Fibroblast of skin of right quadriceps (primary cell): ENCODE measurements at regions not wholly inside any gene's neighbourhood (a gene's known extent, or its start where the extent isn't known, plus 50 kb on each side); places are given as distances from the start of the nearest gene placed in this dataset.
A peak's percentile ranks its signal among the peaks of the same experiment; 100 is the strongest.
"Not testable (repeated sequence)": the region's sequence is repeated elsewhere in the genome, so short reads cannot be mapped to it uniquely, and the experiment has no call there.

Experiments used
- DNase-seq: peaks from one replicate; pipeline ENCODE4 v3.0.0-alpha.2; 2013

- DNase-seq, result no peak
Measured at GRCh38 chr5:15168358-15168757, 296.8 kb upstream of the ANKH start.

GRCh38 chr5:15160091-15160490 lies 288.5 kb upstream of the ANKH start:
- no peak for DNase-seq

DNA sequence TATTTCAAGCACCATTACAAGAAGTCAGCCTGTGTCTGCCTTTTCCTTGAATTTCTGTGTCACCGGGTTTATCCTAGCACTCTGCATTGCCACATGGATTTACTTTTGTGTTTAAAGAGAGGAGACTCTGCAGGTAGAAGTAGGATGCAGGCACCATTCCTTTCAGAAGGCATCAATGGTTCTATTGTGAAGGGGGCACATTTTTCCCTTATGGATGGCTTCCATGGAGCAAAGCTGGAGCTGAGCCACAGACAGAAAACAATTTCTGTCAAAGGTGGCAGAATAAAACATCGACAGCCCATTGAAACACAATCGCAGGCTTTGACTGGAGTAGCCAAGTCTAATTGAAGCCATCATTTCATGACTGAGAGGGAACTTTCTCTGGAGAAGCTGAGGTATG lies 288.0 kb upstream of the ANKH start:
- no peak for DNase-seq

- no peak for DNase-seq
Measured at GRCh38 chr5:15142458-15142857, 270.9 kb upstream of the ANKH start.

DNA sequence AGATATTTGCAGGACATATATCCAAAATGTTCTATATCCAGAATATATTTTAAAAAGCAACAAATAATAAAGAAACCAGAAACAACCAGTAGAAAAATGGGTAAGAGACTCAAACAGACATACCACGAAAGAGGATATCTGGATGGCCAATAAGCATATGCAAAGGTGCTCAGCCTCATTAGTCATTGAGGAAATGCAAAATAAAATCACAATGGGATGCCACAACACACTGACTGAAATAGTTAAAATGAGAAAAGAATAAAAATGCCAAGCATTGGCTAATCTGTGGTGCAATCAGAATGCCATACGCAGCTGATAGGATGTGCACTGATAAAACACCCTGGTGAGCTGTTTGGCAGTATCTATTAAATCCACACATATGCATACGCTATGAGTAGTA lies 265.8 kb upstream of the ANKH start:
- DNase-seq, result no peak

GRCh38 chr5:15135661-15136060 lies 264.1 kb upstream of the ANKH start:
- DNase-seq, result no peak

- no peak for DNase-seq
Measured at GRCh38 chr5:15133456-15133965, 261.9 kb upstream of the ANKH start.

- no peak for DNase-seq
Measured at GRCh38 chr5:15132816-15133405, 261.3 kb upstream of the ANKH start.

DNA sequence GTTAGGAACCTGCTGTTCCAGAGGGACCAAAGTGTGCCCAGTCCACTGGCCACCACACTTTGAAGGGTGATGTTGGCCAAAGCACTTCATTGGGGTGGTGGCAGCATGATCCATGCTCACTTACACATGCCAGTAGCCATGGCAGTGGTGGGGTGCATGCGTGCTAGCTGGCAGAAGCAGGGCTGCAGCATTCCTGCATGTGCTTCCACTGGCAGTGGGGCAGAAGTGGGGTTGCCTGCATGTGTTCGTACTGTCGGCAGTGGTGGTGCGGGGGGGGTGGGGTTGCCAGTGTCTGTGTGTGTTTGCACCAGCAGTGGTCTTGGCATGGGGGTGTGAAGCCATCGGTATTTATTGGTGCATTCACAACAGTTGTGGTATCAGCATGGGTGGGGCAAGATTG lies 260.3 kb upstream of the ANKH start:
- DNase-seq, result no peak

DNA sequence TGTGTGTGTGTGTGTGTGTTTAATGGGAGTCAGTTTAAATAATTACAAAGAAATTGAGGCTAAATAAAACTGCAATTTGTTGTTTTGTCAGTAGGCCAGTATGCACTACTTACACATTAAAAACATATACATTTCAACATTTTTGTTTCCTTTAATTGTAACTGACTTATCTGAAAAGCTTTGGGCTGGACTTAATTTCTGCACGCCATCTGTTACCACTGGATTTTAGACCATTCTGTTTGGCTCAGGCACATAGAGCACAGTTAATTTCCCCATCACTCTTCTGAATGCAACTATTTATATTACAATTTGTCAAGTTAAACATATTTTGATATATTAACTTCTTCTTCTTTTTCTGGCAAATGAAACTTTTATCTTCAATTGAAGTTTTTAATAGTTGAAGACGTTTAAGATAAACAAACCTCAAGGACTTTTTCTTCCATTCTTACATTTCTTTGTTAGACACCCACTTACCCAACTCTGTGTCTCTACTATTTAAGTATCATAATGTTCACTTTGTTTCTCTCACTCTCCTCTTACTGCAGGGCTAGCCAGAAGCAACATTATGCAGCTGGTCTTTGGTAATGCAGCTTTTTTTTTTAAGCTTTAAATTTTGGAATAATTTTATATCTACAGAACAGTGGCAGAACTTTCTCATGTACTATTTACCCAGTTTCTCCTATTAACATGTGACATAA lies 253.4 kb upstream of the ANKH start:
- no peak for DNase-seq

GRCh38 chr5:15124461-15124860 lies 252.9 kb upstream of the ANKH start:
- DNase-seq, result no peak

DNA sequence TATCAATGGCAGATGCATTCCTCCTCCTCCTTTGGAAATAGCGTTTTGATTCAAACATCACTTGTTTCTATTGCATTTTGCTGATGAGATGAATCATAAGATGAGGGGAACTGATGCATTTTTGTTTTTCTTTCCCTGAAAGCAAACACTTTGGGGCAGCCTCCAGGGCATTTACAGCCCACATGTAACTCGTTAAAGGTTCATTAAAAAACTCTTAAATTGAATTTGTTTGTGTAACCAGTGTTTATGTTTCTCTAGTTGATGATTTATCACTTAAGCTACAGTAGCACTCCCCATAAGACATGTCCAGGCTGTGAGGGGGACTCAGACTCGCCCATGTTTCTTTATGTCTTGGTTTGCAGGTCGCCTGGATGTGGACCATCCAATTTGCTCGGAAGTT lies 246.1 kb upstream of the ANKH start:
- DNase-seq, result no peak

- DNase-seq, result no peak
Measured at GRCh38 chr5:15116996-15117395, 245.4 kb upstream of the ANKH start.

DNA sequence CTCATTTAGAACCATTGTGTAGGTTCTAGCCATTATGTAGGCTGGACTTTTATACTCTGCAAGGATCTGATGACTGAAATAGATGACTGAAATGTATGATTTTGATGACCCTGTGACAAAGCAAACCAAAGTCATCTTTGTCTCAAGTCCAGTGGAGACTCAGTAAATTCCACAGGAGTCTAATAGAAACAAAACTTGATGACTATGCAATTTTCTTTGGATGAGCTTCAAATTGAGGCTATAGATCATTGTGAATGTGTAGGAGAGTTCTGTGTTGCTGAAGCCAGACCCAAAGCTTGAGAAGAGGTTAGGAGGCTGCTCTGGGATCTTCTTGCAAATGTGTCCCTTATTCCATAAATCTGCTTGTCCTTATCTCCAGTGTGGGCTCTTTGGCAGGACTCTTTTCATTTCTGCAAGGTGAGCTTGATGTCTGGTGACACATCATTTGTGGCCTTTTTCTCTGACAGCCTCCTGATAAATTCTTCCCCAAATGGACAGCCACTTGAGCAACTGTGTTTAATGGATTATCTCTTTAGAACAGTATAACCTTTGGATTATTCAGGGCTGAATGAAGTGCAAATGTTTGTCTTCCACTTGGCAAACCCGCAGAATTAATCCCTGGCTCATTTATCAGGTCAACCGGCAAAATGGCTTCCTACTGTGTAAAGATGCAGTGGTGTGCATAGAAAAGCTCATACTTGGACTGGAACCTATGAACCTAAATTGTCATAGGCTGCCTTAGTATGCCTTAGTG lies 235.1 kb upstream of the ANKH start:
- DNase-seq, result no peak

DNA sequence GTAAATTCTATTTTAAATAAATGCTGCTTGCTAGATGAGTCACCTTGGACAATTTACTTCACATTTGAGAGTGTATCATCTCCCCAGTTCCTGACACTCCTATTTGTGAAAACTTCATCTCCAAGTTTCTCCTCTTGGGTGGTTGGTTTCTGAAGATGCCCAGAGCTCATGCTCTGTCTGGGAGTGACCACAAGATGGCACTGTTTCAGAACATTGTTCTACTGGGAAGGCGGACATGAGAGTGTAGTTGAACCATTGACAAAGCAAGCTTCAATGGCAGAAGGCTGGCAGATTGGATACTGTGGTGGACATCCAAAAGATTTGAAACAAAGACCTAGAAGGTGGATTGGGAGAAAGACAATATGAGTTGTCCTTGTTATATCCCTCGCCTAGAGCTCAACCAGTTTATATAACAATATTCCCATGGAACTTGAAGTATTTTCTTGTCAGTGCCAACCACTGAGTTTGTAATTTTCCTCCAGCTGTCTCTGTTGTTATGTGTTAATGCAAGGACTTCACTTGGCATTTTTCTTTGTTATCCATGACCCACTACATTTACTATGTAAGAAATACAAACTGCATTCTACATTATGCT lies 234.3 kb upstream of the ANKH start:
- peak; percentile 53 for DNase-seq

GRCh38 chr5:15103864-15104263 lies 232.3 kb upstream of the ANKH start:
- no peak for DNase-seq

GRCh38 chr5:15103130-15103529 lies 231.6 kb upstream of the ANKH start:
- DNase-seq, result no peak

DNA sequence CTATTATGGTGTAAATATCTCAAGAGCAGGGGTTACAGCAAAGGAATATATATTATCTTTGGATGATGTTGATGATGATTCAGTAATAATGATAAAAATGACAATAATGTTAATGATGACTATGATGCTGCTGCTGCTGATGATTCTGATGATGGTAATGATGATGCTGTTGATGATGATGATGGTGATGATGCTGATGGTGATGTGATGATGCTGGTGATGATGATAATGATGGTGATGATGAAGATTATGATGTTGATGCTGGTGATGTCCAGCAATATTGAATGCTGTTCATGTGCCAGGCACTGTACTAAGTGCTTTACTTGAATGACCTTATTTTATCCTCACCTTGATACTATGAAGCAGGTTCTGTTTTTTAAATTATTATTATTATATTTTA lies 226.0 kb upstream of the ANKH start:
- no peak for DNase-seq

DNA sequence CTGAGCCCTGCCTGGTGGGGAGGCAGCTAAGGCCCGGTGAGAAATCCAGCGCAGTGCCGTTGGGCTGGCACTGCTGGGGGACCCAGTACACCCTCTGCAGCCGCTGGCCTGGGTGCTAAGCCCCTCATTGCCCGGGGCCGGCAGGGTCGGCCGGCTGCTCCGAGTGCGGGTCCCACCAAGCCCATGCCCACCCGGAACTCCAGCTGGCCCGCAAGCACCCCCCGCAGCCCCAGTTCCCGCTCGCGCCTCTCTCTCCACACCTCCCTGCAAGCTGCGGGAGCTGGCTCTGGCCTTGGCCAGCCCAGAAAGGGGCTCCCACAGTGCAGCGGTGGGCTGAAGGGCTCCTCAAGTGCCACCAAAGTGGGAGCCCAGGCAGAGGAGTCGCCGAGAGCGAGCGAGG lies 225.1 kb upstream of the ANKH start:
- not testable (repeated sequence) for DNase-seq

DNA sequence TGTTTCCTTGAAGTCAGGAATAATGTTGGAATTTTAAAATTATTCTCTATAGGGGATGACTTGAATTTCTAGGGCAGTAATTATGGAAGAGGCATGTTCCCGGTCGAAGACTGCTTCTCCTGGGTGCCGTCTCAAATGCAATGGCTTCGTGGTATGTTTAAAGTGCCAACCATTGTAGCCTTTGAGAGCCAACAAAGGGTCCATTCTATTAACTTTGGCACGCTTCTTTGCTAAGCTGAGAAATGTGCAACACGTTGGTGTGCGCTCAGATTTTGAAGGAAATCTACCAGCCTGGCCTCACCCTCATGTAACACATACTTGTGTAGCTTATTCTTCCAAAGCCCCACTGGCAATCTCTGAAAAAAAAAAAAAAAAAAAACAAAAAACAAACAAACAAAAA lies 221.2 kb upstream of the ANKH start:
- DNase-seq, result no peak

GRCh38 chr5:15085671-15086070 lies 214.1 kb upstream of the ANKH start:
- DNase-seq, result no peak

- DNase-seq, result no peak
Measured at GRCh38 chr5:15082096-15082495, 210.5 kb upstream of the ANKH start.

DNA sequence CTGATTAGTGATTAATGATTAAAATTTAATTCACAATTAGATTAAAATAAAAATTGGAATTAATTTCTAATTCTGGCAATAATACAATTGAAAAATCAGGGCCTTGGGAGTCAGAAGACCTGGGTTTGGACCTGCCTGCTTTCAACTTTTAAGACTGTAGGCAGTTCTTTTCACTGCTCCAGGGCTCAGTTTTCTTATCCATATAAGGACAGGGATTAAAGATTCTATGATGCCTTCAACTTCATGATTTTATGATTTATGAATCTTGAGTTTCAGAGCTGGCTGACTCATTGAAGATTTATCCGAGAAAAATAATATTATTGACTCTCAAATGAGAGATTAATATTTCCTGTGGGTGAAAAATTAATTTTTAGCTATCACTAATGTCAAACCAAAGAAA lies 208.6 kb upstream of the ANKH start:
- no peak for DNase-seq

DNA sequence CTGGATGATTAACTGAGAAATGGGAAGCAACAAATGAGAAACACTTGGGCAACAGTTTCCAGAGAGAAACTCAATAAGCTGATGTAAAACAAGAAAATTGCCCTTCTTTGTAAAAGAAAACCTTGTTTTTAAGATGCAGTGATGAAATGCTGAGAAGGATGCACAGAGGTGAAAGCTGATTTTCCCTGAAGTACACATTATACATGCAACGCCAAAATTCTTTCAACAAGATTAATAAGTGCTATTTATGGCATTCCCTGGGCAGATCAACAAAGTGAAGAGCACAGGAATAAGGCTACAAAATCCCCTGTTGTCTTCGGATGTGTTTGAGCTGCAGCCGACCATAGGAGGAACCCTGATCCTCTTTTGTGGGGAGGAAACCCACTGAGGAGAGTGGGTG lies 208.0 kb upstream of the ANKH start:
- DNase-seq, result no peak
